Activated naive CD8-positive, alpha-beta T cell treated with anti-CD3 and anti-CD28 coated beads for 36 hours (primary cell): ENCODE measurements at regions not wholly inside any gene's neighbourhood (a gene's known extent, or its start where the extent isn't known, plus 50 kb on each side); places are given as distances from the start of the nearest gene placed in this dataset.

ENCODE experiments used
- DNase-seq: peaks from one replicate; pipeline ENCODE4 v3.0.0; 2021
- H3K27ac Mint-ChIP-seq: one replicate; pipeline ENCODE4 v1.8.0; 2022; ENCODE audit warnings: mild to moderate bottlenecking, moderate library complexity, mixed read lengths
- H3K27me3 Mint-ChIP-seq: one replicate; pipeline ENCODE4 v1.8.0; 2022; ENCODE audit warnings: mild to moderate bottlenecking, mixed read lengths
- H3K36me3 Mint-ChIP-seq: one replicate; pipeline ENCODE4 v1.8.0; 2021; ENCODE audit warnings: mild to moderate bottlenecking, mixed read lengths
- H3K4me1 Mint-ChIP-seq: one replicate; pipeline ENCODE4 v1.8.0; 2021; ENCODE audit warnings: mixed read lengths
- H3K4me3 Mint-ChIP-seq: one replicate; pipeline ENCODE4 v1.8.0; 2022; ENCODE audit warnings: mild to moderate bottlenecking, moderate library complexity, mixed read lengths
- H3K9me3 Mint-ChIP-seq: one replicate; pipeline ENCODE4 v1.8.0; 2022; ENCODE audit warnings: mixed read lengths

DNA sequence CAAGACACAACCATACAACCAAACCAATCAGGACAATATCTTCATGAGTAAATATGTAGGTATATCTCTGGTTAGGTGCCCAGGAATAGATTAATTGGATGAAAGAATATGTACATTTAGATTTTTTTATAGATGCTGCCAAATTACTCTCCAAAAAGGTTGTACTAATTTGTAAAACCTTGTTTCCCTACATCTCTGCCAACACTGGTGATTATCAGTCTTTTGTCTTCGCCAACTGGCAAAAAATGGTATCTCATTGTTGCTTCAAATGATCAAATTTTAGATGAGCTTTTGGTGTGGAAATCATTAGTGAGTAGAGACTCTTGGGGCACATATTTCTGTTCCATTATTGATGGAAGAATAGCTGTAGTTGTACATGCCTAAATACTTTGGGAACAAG is 90.7 kb upstream of the ELL2 start:
- Mint-ChIP-seq H3K9me3 (no peaks in the 10 kb centered on the region), H3K4me1 (peaks cover 12% of the 10 kb centered on the region), H3K4me3 (no peak overlapping the region), H3K27ac (no peak overlapping the region), H3K36me3 (peaks cover 3% of the 10 kb centered on the region), H3K27me3 (peaks cover 6% of the 10 kb centered on the region)
- no peak for DNase-seq

DNA sequence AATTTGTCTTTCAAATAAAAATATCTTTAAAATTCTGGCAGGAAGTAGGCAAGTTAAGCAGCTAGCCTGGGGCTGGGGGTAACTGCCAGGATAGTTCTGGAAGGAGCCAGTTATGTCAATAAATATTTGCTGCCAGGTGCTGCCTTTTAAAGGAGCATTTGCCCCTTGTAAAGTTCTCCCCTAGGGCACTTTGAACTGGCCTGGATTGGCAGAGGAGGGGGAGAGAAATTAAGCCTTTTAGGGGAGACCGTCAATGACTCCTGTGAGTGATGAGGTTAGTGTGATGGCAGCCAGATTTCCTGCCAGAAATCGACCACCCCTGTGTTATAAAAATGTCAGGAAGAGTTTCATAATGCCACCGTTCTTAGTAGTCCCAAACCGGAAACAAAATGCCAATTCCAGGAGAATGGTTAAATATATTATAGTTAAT is 89.8 kb upstream of the ELL2 start:
- H3K27me3 Mint-ChIP-seq, result peaks cover 3% of the 10 kb centered on the region
- peaks cover 3% of the 10 kb centered on the region for H3K36me3 Mint-ChIP-seq
- no peaks in the 10 kb centered on the region for H3K9me3 Mint-ChIP-seq
- no peak overlapping the region for H3K27ac Mint-ChIP-seq
- no peak for DNase-seq
- no peak overlapping the region for H3K4me3 Mint-ChIP-seq
- H3K4me1 Mint-ChIP-seq, result peaks cover 12% of the 10 kb centered on the region

DNA sequence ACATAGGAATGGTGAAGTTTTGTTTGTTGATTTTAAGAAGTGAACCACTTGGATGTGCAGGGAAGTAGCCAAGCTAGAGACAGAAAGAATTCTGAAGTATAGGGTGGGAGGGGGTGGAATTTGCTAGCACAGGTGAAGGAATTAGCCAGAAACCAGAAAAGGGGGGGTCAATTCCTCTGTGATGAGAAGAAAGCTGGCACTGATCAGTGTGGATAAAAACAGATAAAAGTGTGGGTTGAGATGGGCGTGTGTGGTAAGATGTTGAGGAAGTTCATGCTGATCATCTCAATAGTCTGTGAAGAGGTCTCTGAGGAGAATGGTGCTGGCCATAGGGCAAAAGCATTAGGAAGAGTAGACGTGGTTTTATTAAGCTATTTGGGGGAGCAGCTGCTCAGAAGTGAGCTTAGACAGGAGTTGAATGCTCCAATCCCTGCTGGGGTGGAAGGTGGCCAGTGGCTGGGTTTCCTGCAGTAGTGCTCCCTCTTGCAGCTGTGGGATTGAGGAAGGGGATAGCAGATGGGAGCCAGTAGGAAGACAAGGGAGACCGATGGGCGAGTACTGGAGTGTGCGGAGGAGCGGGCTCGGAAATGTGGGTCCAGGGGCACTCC is 88.7 kb upstream of the ELL2 start:
- no peaks in the 10 kb centered on the region for H3K9me3 Mint-ChIP-seq
- H3K27me3 Mint-ChIP-seq, result peaks cover 3% of the 10 kb centered on the region
- no peak for DNase-seq
- no peak overlapping the region for H3K4me3 Mint-ChIP-seq
- H3K4me1 Mint-ChIP-seq, result peaks cover 12% of the 10 kb centered on the region
- peaks cover 3% of the 10 kb centered on the region for H3K36me3 Mint-ChIP-seq
- H3K27ac Mint-ChIP-seq, result no peak overlapping the region

DNA sequence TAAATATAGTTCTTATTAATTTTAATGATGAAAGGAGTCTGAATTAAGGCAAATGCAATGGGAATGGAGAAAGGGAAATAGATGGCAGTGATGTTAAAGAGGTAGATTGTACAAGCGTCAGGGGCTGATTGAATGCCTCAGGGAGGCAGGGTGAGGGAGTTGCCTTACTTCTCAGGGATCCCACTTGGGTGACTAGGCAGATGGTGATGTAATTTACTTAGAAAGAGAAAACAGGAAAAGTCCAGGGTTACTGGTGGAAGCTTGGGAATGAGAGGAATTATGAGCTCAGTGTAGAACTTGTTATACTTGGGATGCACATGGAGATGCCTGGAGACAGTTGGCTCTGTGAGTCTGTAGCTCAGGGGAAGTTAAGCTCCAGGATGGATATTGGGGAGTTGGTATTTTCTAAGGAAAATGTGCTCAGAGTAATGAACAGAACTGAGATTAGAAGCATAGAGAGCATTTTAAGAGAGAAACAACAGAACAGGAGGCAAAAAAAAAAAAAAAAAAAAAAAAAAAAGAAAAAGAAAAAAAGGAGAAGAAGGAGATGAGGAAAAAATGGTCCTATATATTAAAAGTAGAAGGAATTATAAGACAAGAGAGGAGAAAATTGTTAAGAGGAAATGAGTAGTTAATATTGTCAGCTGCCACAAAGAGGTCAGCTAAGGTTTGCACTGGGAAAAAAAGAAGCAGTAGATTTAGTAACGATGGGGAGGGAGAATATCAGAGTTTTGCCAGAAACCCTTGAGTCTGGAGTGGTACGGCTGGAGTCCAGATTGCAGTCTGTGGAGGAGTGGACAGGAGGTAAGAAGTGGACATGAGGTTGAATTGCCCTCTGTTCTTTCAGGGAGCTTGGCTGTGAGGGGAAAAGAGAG is 88.0 kb upstream of the ELL2 start:
- Mint-ChIP-seq H3K27ac (no peak overlapping the region), H3K27me3 (peaks cover 3% of the 10 kb centered on the region), H3K36me3 (peaks cover 3% of the 10 kb centered on the region), H3K9me3 (no peaks in the 10 kb centered on the region), H3K4me1 (peaks cover 5% of the 10 kb centered on the region), H3K4me3 (no peak overlapping the region)
- DNase-seq, result no peak

DNA sequence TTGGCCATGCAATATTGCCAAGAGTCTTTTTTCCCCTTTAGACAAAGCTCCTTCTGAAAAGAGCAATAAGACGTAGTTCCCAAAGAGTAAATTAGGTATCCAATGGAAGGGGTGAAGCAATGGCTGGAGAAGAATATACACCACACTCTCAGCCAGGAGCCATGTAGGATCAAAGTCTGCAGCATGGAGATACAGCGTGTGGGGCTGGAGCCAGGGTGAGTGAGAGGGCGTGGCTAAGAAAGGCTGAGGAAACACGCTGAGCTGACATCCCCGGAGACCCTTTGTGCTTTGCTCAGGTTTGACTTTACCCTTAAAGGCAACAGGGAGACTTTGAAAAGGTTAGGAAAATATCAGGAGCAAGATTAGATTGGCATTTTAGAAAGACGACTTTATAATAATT is 87.1 kb upstream of the ELL2 start:
- DNase-seq, result no peak
- no peak overlapping the region for H3K27ac Mint-ChIP-seq
- no peak overlapping the region for H3K4me3 Mint-ChIP-seq
- peaks cover under 1% of the 10 kb centered on the region for H3K4me1 Mint-ChIP-seq
- H3K36me3 Mint-ChIP-seq, result peaks cover 3% of the 10 kb centered on the region
- H3K9me3 Mint-ChIP-seq, result no peaks in the 10 kb centered on the region
- H3K27me3 Mint-ChIP-seq, result peaks cover 3% of the 10 kb centered on the region

GRCh38 chr5:96045888-96046287 is 84.2 kb upstream of the ELL2 start:
- Mint-ChIP-seq H3K4me3 (no peak overlapping the region), H3K4me1 (no peaks in the 10 kb centered on the region), H3K9me3 (no peaks in the 10 kb centered on the region), H3K36me3 (no peaks in the 10 kb centered on the region), H3K27me3 (no peaks in the 10 kb centered on the region), H3K27ac (no peak overlapping the region)
- no peak for DNase-seq

- H3K27me3 Mint-ChIP-seq, result no peaks in the 10 kb centered on the region
- no peak overlapping the region for H3K4me3 Mint-ChIP-seq
Observed at GRCh38 chr5:96043446-96043845, 81.8 kb upstream of the ELL2 start.

GRCh38 chr5:96037128-96037527 is 75.5 kb upstream of the ELL2 start:
- H3K4me3 Mint-ChIP-seq, result no peak overlapping the region
- no peak for DNase-seq
- H3K27me3 Mint-ChIP-seq, result no peaks in the 10 kb centered on the region
- no peak overlapping the region for H3K27ac Mint-ChIP-seq
- H3K4me1 Mint-ChIP-seq, result no peaks in the 10 kb centered on the region
- no peaks in the 10 kb centered on the region for H3K36me3 Mint-ChIP-seq
- H3K9me3 Mint-ChIP-seq, result peaks cover 9% of the 10 kb centered on the region

More at GRCh38 chr5:96043446-96043845, 81.8 kb upstream of the ELL2 start:
- Mint-ChIP-seq H3K27ac (no peak overlapping the region), H3K36me3 (no peaks in the 10 kb centered on the region), H3K4me1 (no peaks in the 10 kb centered on the region), H3K9me3 (peaks cover 7% of the 10 kb centered on the region)
- no peak for DNase-seq

GRCh38 chr5:96036301-96036700 is 74.7 kb upstream of the ELL2 start:
- no peak for DNase-seq
- Mint-ChIP-seq H3K36me3 (no peaks in the 10 kb centered on the region), H3K27me3 (no peaks in the 10 kb centered on the region), H3K27ac (no peak overlapping the region), H3K9me3 (peaks cover 9% of the 10 kb centered on the region), H3K4me1 (no peaks in the 10 kb centered on the region), H3K4me3 (no peak overlapping the region)

GRCh38 chr5:96035796-96036195 is 74.1 kb upstream of the ELL2 start:
- H3K27me3 Mint-ChIP-seq, result no peaks in the 10 kb centered on the region
- H3K4me1 Mint-ChIP-seq, result no peaks in the 10 kb centered on the region
- DNase-seq, result no peak
- no peak overlapping the region for H3K4me3 Mint-ChIP-seq
- H3K9me3 Mint-ChIP-seq, result peaks cover 9% of the 10 kb centered on the region
- H3K36me3 Mint-ChIP-seq, result no peaks in the 10 kb centered on the region
- H3K27ac Mint-ChIP-seq, result no peak overlapping the region

- peaks cover 2% of the 10 kb centered on the region for H3K9me3 Mint-ChIP-seq
- no peaks in the 10 kb centered on the region for H3K27me3 Mint-ChIP-seq
- H3K36me3 Mint-ChIP-seq, result no peaks in the 10 kb centered on the region
- H3K27ac Mint-ChIP-seq, result no peak overlapping the region
- no peak overlapping the region for H3K4me3 Mint-ChIP-seq
- no peaks in the 10 kb centered on the region for H3K4me1 Mint-ChIP-seq
- DNase-seq, result no peak
Observed at GRCh38 chr5:96033116-96033515, 71.5 kb upstream of the ELL2 start.

DNA sequence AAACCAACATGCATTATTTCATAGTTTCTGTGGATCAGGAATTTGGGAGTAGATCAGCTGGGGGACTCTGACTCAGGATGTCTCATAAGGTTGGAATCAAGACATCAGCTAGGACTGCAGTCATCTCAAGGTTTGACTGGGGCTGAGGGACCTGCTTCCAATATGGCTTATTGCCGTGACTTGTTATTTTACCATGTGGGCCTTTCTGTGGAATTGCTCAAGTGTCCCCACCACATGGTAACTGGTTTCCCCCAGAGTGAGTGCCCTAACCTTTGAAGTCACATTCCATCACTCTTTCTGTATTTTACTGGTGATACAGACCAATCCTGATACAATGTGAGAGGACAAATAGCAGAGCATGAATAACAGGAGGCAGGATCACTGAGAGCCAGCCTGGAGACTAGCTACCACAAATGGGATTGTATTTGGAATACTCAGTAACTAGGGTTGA is 70.2 kb upstream of the ELL2 start:
- Mint-ChIP-seq H3K9me3 (peaks cover 2% of the 10 kb centered on the region), H3K4me1 (no peaks in the 10 kb centered on the region), H3K27ac (no peak overlapping the region), H3K27me3 (no peaks in the 10 kb centered on the region), H3K4me3 (no peak overlapping the region), H3K36me3 (no peaks in the 10 kb centered on the region)
- no peak for DNase-seq

DNA sequence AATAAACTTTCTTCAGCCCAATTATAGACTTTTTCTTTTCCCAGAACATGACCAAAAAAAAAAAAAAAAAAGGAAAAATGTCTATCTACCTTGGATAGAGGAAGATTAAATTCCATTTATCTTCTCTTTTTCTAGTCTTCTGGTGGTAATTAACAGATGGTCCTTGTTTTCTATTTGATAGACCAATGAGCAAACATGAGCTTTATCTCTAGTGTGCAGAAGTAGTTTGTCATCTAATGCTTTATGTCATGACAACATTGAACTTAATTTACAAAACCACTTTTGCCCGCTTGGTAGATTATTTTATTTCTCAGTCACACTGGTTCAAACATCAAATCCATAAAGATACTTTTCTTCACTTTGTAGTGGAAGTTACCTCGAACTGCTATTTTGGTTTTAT is 69.5 kb upstream of the ELL2 start:
- Mint-ChIP-seq H3K4me3 (no peak overlapping the region), H3K36me3 (no peaks in the 10 kb centered on the region), H3K4me1 (no peaks in the 10 kb centered on the region), H3K27me3 (no peaks in the 10 kb centered on the region), H3K27ac (no peak overlapping the region), H3K9me3 (peaks cover 2% of the 10 kb centered on the region)
- no peak for DNase-seq

GRCh38 chr5:96026406-96027041 is 64.9 kb upstream of the ELL2 start:
- no peaks in the 10 kb centered on the region for H3K9me3 Mint-ChIP-seq
- peaks cover 4% of the 10 kb centered on the region for H3K27me3 Mint-ChIP-seq
- no peaks in the 10 kb centered on the region for H3K36me3 Mint-ChIP-seq
- no peaks in the 10 kb centered on the region for H3K4me1 Mint-ChIP-seq
- H3K4me3 Mint-ChIP-seq, result no peak overlapping the region
- DNase-seq, result no peak
- no peak overlapping the region for H3K27ac Mint-ChIP-seq

GRCh38 chr5:96024683-96025475 is 63.2 kb upstream of the ELL2 start:
- DNase-seq, result no peak
- H3K9me3 Mint-ChIP-seq, result no peaks in the 10 kb centered on the region
- H3K27me3 Mint-ChIP-seq, result peaks cover 4% of the 10 kb centered on the region
- H3K27ac Mint-ChIP-seq, result no peak overlapping the region
- H3K4me1 Mint-ChIP-seq, result no peaks in the 10 kb centered on the region
- H3K36me3 Mint-ChIP-seq, result no peaks in the 10 kb centered on the region
- no peak overlapping the region for H3K4me3 Mint-ChIP-seq
